ENCODE measurements at regions not wholly inside any gene's neighbourhood (a gene's known extent, or its start where the extent isn't known, plus 50 kb on each side); places are given as distances from the start of the nearest gene placed in this dataset.

- DNase-seq (ENCODE audit: low spot score): peak; percentile 38
Observed at GRCh38 chr2:106572541-106573450, 85.6 kb downstream of the CD8B2 start.

GRCh38 chr2:106573773-106574172 lies 86.6 kb downstream of the CD8B2 start:
- DNase-seq (ENCODE audit: low spot score): no peak

GRCh38 chr2:106575955-106576354 lies 88.8 kb downstream of the CD8B2 start:
- DNase-seq (ENCODE audit: low spot score): peak; percentile 93

- DNase-seq (ENCODE audit: low spot score): no peak
Observed at GRCh38 chr2:106577255-106577651, 90.1 kb downstream of the CD8B2 start.

- peak; percentile 73 for DNase-seq (ENCODE audit: low spot score)
Observed at GRCh38 chr2:106579750-106580197, 92.6 kb downstream of the CD8B2 start.

GRCh38 chr2:106580241-106580640 lies 93.1 kb downstream of the CD8B2 start:
- DNase-seq (ENCODE audit: low spot score): no peak

GRCh38 chr2:106581328-106581727 lies 94.2 kb downstream of the CD8B2 start:
- peak; percentile 49 for DNase-seq (ENCODE audit: low spot score)

GRCh38 chr2:106581755-106582147 lies 94.6 kb downstream of the CD8B2 start:
- no peak for DNase-seq (ENCODE audit: low spot score)

- DNase-seq (ENCODE audit: low spot score): peak; percentile 86
Observed at GRCh38 chr2:106582148-106583143, 95.3 kb downstream of the CD8B2 start.

GRCh38 chr2:106584304-106584954 lies 97.3 kb downstream of the CD8B2 start:
- DNase-seq (ENCODE audit: low spot score): no peak

- no peak for DNase-seq (ENCODE audit: low spot score)
Observed at GRCh38 chr2:106596844-106597243, 109.7 kb downstream of the CD8B2 start.

GRCh38 chr2:106599540-106599939 lies 112.4 kb downstream of the CD8B2 start:
- no peak for DNase-seq (ENCODE audit: low spot score)

GRCh38 chr2:106602042-106602441 lies 114.9 kb downstream of the CD8B2 start:
- no peak for DNase-seq (ENCODE audit: low spot score)

GRCh38 chr2:106606652-106607051 lies 119.5 kb downstream of the CD8B2 start:
- peak; percentile 20 for DNase-seq (ENCODE audit: low spot score)

- DNase-seq (ENCODE audit: low spot score): peak; percentile 51
Observed at GRCh38 chr2:106607371-106607770, 120.2 kb downstream of the CD8B2 start.

GRCh38 chr2:106609780-106610179 lies 122.6 kb downstream of the CD8B2 start:
- DNase-seq (ENCODE audit: low spot score): no peak

GRCh38 chr2:106614511-106615291 lies 127.5 kb downstream of the CD8B2 start:
- no peak for DNase-seq (ENCODE audit: low spot score)

- DNase-seq (ENCODE audit: low spot score): no peak
Observed at GRCh38 chr2:106618614-106619013, 131.4 kb downstream of the CD8B2 start.

GRCh38 chr2:106623456-106623855 lies 136.3 kb downstream of the CD8B2 start:
- no peak for DNase-seq (ENCODE audit: low spot score)

GRCh38 chr2:106624787-106625380 lies 137.7 kb downstream of the CD8B2 start:
- DNase-seq (ENCODE audit: low spot score): no peak

Measured in SK-N-DZ (cell line).